ENCODE measurements at regions not wholly inside any gene's neighbourhood (a gene's known extent, or its start where the extent isn't known, plus 50 kb on each side); places are given as distances from the start of the nearest gene placed in this dataset.

- H3K9me3 ChIP-seq (replicated peaks; ENCODE audit: control insufficient read depth, insufficient read depth, low read length) = no peaks in the 10 kb centered on the region
- in situ Hi-C loops (cut with MboI) = no loop called here
- ChIA-PET SMC1A (ENCODE audit: uncharacterized antibody, unreplicated experiment) (no interaction called here), POLR2A (no interaction called here), RAD21 (ENCODE audit: unreplicated experiment) (no interaction called here), CTCF (interaction anchor here (0.6 kb wide), 2 partner anchors 16 to 620 kb away, joined by 3 read pairs; no protein-coding TSS in a partner anchor)
- H3K4me1 ChIP-seq (ENCODE audit: control insufficient read depth, insufficient read depth, low read length) = no peaks in the 10 kb centered on the region
- no peaks in the 10 kb centered on the region; a peak in 2 of 4 replicates for H3K27me3 ChIP-seq (replicated peaks in 1 of 2; ENCODE audit: control insufficient read depth in 2 of 2, insufficient read depth in 2 of 2, low read length in 1 of 2)
- BruUV-seq (replicated peaks) = no TSS peak
- ATAC-seq (no peak), DNase-seq (ENCODE audit: low read depth, low spot score) (no peak), FAIRE-seq (no peak)
- intact Hi-C loops (cut with micrococcal nuclease; ENCODE audit: unreplicated experiment) = no loop called here
- H3K27ac ChIP-seq (ENCODE audit: control insufficient read depth, insufficient read depth) = no peak overlapping the region
- TF ChIP-seq MEF2B (IDR thresholded peaks at IDR 0.05; ENCODE audit: partially characterized antibody, poor library complexity, severe bottlenecking) = no peak
- no peak for TF ChIP-seq BCLAF1 (IDR thresholded peaks at IDR 0.05)
- TF ChIP-seq GABPA (IDR thresholded peaks at IDR 0.05; ENCODE audit: low read depth) = no peak
- no peak for TF ChIP-seq CHD1 (IDR thresholded peaks at IDR 0.05; ENCODE audit: low read depth, low read length)
- TF ChIP-seq IRF5 (IDR thresholded peaks at IDR 0.05; ENCODE audit: borderline replicate concordance) = no peak
- no peak for TF ChIP-seq ZNF274 (IDR thresholded peaks at IDR 0.05; ENCODE audit: insufficient read depth, insufficient read length)
- no peak for TF ChIP-seq RBBP5 (conservative IDR thresholded peaks at IDR 0.05)
- WGBS (ENCODE audit: insufficient coverage, insufficient replicate concordance, low lambda C conversion rate, missing lambda C conversion rate) = 24% methylated on average over 3 of the region's 3 CpGs
- no peak overlapping the region for H2AFZ ChIP-seq (ENCODE audit: control insufficient read depth, low read depth, low read length)
- no peaks in the 10 kb centered on the region for H4K20me1 ChIP-seq (ENCODE audit: control insufficient read depth, insufficient read depth)
- H3K79me2 ChIP-seq (ENCODE audit: control insufficient read depth, insufficient read depth, low read length) = no peaks in the 10 kb centered on the region
- no peaks in the 10 kb centered on the region for H3K36me3 ChIP-seq (ENCODE audit: control insufficient read depth in 2 of 2, insufficient read depth in 2 of 2, low read length in 1 of 2)
- no peak overlapping the region for H3K4me2 ChIP-seq (ENCODE audit: control insufficient read depth, insufficient read depth)
- H3K4me3 ChIP-seq = no peak overlapping the region
- H3K9ac ChIP-seq (ENCODE audit: control insufficient read depth, insufficient read depth, low read length) = no peak overlapping the region
Observed at GRCh38 chr10:29756451-29756850, 121.7 kb upstream of the SVIL start.
